Fibroblast of skin of right biceps (primary cell): ENCODE measurements at regions not wholly inside any gene's neighbourhood (a gene's known extent, or its start where the extent isn't known, plus 50 kb on each side); places are given as distances from the start of the nearest gene placed in this dataset.
"Not testable (repeated sequence)": the region's sequence is repeated elsewhere in the genome, so short reads cannot be mapped to it uniquely, and the experiment has no call there.

Source experiments
- DNase-seq: peaks from one replicate; pipeline ENCODE4 v3.0.0-alpha.2; 2013

- DNase-seq = no peak
Observed at GRCh38 chr3:110246796-110247376, 824.7 kb upstream of the NECTIN3 start.

GRCh38 chr3:110248666-110249065 is 823.0 kb upstream of the NECTIN3 start:
- no peak for DNase-seq

GRCh38 chr3:110253794-110254193 is 817.8 kb upstream of the NECTIN3 start:
- DNase-seq = no peak

- DNase-seq = no peak
Observed at GRCh38 chr3:110254591-110254990, 817.0 kb upstream of the NECTIN3 start.

GRCh38 chr3:110261141-110261540 is 810.5 kb upstream of the NECTIN3 start:
- no peak for DNase-seq

GRCh38 chr3:110262896-110263295 is 808.7 kb upstream of the NECTIN3 start:
- no peak for DNase-seq

- DNase-seq = no peak
Observed at GRCh38 chr3:110265302-110265701, 806.3 kb upstream of the NECTIN3 start.

DNA sequence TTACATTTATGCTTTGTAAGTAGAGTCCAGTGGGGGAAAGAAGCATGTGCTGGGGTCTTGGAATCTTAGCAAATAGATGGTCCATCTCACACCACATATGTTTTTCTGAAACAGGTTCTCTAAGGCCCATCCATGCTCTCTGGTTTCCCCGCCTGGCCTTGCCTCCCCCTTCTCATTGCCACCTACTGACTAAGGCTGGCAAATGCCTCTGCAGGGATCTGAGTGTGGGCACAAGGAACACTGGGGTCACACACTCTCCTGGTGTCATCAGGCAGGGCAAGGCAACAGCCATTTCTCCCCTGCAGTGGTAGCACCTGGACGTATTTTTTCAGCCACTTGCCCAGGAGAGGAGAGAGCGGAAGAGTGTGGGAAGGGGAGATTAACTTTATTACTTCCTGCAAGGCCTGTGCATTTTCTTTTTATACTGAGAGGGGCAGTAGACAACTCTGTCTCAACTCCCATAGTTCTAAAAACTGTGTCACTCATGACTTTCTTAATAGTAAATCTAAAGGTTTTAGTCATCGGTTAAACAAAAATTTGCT is 804.2 kb upstream of the NECTIN3 start:
- no peak for DNase-seq

DNA sequence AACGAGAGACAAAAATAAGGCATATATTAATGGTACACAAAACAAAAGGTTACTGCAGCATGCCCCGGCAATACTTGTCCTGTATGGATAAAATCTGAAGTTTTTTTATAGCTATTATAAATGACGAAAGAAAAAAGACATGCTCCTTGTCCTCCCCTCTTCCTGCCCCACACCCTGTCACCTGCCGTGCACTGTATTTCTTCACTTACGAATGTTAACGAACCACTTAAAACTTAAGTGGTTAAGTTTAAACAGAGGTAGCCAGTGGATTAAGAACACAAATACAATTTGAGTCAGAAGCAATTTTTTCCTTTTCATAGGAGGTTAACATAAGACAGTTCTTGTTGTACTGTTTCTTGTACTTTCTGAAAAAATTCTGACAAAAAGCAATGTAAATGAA is 799.1 kb upstream of the NECTIN3 start:
- DNase-seq = no peak

- DNase-seq = no peak
Observed at GRCh38 chr3:110291886-110292501, 779.6 kb upstream of the NECTIN3 start.

DNA sequence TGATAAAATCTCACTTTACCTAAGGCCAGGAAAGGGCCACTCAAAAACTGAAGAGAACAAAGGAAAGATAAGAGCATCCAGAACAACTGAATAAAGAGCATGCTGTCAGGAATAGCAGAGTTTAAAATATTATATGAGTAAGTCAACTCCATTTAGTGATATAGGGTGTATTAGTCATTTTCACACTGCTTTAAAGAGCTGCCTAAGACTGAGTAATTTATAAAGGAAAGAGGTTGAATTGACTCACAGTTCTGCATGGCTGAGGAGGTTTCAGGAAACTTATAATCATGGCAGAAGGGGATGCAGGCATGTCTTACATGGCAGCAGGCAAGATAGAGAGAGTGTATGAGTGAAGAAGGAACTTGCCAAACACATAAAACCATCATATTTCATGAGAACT is 778.0 kb upstream of the NECTIN3 start:
- DNase-seq = peak; percentile 33

- peak; percentile 7 for DNase-seq
Observed at GRCh38 chr3:110296885-110297284, 774.7 kb upstream of the NECTIN3 start.

GRCh38 chr3:110301781-110302180 is 769.8 kb upstream of the NECTIN3 start:
- DNase-seq = no peak

DNA sequence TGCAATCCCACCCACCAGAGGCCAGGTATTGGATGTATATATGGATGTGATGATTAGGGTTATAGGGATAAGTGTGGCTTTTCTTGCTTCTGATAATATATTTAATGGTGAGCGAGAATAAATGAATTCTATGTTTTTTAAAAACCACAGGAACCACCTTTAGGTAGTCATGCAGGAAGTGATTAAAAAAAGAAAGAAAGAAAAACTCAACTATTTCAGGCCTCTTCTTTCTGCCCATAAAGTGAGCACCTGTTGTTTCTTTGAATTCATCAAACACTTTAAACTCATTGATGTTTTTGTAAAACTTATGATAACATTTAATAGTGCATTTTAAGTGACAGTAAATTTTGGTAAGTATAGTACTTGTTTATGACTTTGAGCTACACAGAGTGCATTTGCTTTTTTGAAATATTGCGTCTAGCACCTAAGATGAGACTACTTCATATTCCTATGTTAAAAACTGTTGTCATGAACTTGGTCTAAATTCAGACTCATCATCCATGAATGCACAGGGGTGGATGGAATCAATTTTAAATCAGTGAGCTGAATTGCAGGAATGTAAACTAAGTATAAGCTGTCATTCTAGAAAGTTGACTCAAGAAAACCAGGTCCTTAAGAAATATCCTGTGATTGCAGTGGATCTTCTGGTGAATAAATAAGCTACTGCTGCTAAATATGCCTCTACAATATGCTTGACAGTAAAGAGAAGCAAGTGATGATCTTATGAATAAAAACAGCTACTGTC is 764.4 kb upstream of the NECTIN3 start:
- peak; percentile 59 for DNase-seq

- no peak for DNase-seq
Observed at GRCh38 chr3:110311541-110311940, 760.1 kb upstream of the NECTIN3 start.

DNA sequence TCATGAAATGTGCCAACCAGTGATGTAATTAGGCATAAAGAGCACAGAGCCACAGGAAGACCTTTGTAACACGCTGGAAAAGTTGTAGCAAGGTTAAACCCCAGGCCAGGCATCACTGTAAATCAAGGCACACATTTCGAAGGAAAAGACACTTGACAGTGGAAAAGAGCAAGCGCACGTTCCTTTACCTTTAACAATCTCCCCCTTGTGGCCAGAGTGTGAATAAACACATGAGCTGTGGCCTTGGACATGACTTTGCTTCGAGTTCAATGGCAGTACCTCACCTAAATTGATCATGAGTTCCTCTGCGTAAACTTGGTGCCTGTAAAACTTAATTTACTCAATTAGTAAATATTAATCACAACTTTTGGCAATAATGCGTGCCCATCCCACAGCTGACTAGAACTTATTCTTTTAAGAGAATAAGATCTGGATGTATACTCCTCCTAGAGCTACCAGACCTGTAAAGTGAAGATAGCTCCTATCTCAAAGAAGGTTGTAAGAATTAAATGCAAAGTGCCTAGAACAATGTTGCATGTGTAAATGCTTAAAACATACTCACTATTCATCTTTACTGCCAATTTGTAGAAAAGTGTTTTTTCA is 757.0 kb upstream of the NECTIN3 start:
- DNase-seq = peak; percentile 60

- DNase-seq = no peak
Observed at GRCh38 chr3:110318108-110318507, 753.5 kb upstream of the NECTIN3 start.

DNA sequence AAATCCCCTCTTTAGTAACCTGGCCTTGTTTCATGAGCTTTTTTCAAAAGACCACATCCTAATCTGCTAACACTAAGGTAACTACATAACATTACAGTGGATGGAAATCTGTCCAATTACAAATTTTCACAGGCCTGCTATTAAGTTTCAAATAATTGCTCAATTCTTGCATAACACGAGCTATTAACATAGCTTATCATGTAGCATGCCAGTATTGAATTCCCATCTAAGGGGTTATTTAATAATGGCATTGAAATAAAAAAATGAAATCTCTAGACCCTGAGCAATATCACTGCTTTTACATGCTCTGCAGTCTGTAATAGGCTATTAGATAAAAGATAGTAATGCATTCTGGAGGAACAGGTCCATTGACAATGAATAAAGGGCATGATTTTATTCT is 748.3 kb upstream of the NECTIN3 start:
- no peak for DNase-seq

GRCh38 chr3:110324171-110324705 is 747.4 kb upstream of the NECTIN3 start:
- peak; percentile 8 for DNase-seq

DNA sequence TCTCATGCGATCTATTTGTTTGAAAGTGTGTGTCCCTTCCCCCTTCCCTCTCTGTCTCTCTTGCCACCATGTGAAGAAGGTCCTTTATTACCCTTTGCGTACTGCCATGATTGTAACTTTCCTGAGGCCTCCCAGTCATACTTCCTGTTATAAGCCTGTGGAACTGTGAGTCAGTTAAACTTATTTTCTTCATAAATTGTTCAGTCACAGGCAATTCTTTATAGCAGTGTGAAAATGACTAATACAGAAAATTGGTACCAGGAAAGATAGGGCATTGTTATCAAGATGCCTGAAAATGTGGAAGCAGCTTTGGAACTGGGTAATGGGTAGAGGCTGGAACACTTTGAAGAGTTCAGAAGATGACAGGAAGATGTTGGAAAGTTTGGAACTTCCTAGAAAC is 743.7 kb upstream of the NECTIN3 start:
- DNase-seq = peak; percentile 44

- not testable (repeated sequence) for DNase-seq
Observed at GRCh38 chr3:110331562-110331961, 740.1 kb upstream of the NECTIN3 start.

DNA sequence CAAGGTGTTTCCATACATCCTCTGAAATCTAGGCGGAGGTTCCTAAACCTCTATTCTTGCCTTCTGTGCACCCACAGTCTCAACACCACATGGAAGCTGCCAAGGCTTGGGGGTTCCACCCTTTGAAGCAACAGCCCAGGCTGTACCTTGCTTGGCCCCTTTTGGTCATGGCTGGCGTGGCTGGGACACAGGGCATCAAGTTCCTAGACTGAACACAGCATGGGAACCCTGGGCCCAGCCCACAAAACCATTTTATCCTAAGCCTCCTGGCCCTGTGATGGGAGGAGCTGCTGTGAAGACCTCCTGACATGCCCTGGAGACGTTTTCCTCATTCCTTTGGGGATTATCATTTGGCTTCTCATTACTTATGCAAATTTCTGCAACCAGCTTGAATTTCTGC is 739.0 kb upstream of the NECTIN3 start:
- no peak for DNase-seq

GRCh38 chr3:110341047-110341446 is 730.6 kb upstream of the NECTIN3 start:
- peak; percentile 50 for DNase-seq
